Ishikawa (cell line): ENCODE measurements at regions not wholly inside any gene's neighbourhood (a gene's known extent, or its start where the extent isn't known, plus 50 kb on each side); places are given as distances from the start of the nearest gene placed in this dataset.

Experiments
- CEBPB ChIP-seq: IDR thresholded peaks from 2 replicates; pipeline ENCODE4 v1.6.1; 2012
- CREB1 ChIP-seq: IDR thresholded peaks from 2 replicates; pipeline ENCODE4 v1.6.1; 2012; ENCODE audit warnings: low read depth
- EGR1 ChIP-seq: IDR thresholded peaks from 2 replicates; pipeline ENCODE4 v1.6.1; 2012
- EP300 ChIP-seq: IDR thresholded peaks from 2 replicates; pipeline ENCODE4 v1.6.1; 2012; ENCODE audit warnings: borderline replicate concordance
- FOXM1 ChIP-seq: IDR thresholded peaks from 2 replicates; pipeline ENCODE4 v1.6.1; 2012; ENCODE audit warnings: low read depth, borderline replicate concordance
- MAX ChIP-seq: IDR thresholded peaks from 2 replicates; pipeline ENCODE4 v1.6.1; 2012
- RAD21 ChIP-seq: IDR thresholded peaks from 2 replicates; pipeline ENCODE4 v1.6.1; 2012; ENCODE audit warnings: low read depth
- REST ChIP-seq: IDR thresholded peaks from 2 replicates; pipeline ENCODE4 v1.6.1; 2012; ENCODE audit warnings: low read depth, mild to moderate bottlenecking
- TAF1 ChIP-seq: IDR thresholded peaks from 2 replicates; pipeline ENCODE4 v1.6.1; 2012; ENCODE audit warnings: low read depth, mild to moderate bottlenecking
- TCF12 ChIP-seq: IDR thresholded peaks from 2 replicates; pipeline ENCODE4 v1.6.1; 2012; ENCODE audit warnings: low read depth
- TEAD4 ChIP-seq: IDR thresholded peaks from 2 replicates; pipeline ENCODE4 v1.6.1; 2012
- YY1 ChIP-seq: IDR thresholded peaks from 2 replicates; pipeline ENCODE4 v1.6.1; 2012; ENCODE audit warnings: low read depth
- ZBTB7A ChIP-seq: IDR thresholded peaks from 2 replicates; pipeline ENCODE4 v1.6.1; 2012; ENCODE audit warnings: low read depth

- TF ChIP-seq CEBPB (no peak), TEAD4 (no peak), MAX (no peak), TCF12 (no peak), RAD21 (no peak), TAF1 (no peak), YY1 (no peak), REST (no peak), EP300 (no peak), CREB1 (no peak), EGR1 (no peak), FOXM1 (no peak), ZBTB7A (no peak)
Observed at GRCh38 chr3:153232851-153233271, 70.8 kb downstream of the RAP2B start.
